ENCODE measurements at regions not wholly inside any gene's neighbourhood (a gene's known extent, or its start where the extent isn't known, plus 50 kb on each side); places are given as distances from the start of the nearest gene placed in this dataset.
A peak's percentile ranks its signal among the peaks of the same experiment; 100 is the strongest.
"Not testable (repeated sequence)": the region's sequence is repeated elsewhere in the genome, so short reads cannot be mapped to it uniquely, and the experiment has no call there.

DNA sequence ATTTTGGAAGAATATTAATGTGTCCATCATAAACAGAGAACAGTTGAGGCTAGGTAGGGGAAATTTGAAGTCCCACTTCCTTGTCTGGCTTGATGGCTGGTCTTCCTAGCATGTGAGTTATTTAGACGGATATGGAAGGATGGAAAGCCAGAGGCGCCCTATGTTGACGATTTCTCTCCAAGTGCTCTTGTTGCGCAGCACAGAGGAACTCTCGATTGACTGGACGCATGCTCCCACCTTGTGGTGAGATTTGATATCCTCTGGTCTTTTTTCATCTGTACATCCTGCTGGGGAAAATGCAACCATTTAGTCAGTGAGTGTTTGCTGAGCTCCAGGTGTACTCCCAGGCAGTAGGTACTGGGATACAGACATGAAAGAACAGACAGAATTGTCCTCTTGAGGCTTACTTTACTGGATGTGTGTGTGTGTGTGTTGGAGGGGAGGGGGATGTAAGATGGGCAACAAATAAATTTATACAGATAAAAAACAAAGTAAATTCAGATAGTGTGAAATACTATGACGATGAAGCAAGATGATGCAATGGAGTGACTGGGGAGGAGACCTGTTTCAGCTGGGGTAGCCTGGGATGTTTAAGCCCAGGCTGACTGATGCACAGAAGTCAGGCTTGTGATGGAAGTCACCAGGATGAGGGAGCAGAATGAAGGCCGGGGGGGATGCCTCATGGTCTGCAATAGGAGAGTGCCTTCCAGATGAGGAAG, 137.2 kb downstream of the TRIM43 start:
- DNase-seq = peak; percentile 89

DNA sequence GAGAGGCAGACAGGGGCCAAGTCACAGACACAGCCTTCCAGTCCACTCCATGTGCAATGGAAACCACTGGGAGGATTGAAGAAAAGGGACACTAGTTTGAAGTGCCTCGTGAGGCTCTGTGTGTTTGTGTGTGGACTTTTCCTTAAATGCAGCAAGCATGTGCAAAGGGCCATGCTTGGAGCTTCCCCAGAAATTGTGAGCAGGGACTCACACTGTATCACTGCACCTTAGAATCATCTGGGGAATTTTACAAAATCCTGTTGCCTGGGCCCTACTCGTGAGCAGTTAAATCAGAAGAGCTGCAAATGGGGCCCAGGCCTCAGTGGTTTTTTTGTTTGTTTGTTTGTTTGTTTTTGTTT, 137.8 kb downstream of the TRIM43 start:
- DNase-seq = no peak

DNA sequence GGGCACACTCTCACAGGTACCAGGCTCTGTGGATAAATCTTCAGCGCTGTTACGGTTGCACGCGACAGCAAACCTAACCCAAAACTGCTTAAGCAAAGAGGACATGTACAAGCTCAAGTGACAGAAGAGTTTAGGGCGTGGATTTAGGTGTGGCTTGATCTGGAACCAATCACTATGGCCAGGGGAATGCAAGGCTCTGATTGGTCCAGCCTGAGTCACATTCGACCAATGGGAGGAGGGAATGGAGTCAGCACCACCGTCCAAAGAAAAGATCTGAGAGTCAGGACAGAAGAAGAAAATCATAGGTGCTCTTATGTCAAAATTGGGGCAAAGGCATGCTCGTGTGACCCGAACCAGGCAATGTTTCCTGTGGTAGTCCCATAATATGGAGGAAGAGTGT, 139.0 kb downstream of the TRIM43 start:
- DNase-seq = no peak

DNA sequence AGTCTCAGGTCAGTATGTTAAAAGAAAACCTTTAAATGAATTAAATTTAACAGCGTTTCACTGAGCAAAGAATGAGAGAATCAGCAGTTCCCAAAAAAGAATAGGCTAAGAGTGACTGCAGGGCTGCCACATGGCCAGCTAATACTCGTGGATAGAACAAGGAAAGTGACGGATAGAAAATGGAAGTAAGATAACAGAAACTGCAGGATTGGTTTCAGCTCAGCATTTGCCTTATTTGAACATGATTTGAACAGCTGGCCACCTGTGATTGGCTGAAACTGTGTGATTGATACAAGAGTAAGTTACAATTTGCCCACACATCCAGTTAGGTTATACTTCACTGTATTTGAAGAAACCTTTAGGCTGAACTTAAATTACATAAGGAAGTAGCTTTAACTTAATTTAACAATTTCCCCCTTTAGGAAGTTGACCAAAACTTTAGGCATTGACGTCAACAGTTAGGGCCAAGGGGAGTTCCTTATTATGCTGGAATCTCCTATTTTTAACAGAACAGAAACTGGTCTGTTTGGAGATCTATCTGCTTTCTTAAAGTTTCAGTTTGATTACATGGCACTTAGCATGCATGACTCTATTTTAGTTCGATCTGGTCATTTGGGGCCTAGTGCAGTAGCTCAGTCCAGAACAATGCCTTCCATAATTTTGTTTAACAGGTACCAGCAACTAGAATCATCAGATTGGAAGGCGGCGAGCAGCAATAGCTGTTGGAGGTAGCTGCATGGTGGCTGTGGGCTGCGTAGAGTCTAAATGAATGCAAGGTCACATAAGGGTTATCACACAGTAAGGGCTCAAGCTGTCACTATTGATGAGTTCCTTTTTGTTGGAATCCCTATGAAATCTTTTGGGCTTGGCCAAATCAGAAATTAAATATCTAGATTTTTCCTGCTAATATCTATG, 143.4 kb downstream of the TRIM43 start:
- DNase-seq = no peak

DNA sequence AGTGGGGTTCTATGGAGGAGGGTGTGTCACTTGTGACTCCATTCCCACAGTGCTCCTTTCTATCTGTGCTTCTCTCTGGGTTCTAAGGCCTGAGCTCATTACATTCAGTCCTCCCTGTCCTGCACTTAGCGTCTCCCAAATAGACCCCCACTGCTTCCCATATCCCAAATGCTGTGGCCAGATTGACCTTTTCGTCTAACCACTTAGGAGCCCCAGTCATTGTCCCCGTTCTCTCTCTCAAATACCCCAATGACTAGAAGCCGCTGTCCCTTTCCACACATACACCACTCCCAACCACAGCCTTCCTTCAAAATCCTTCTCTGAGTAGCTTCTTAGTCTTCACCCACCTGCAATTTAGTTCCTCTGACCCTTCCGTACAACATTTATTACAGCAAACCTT, 146.5 kb downstream of the TRIM43 start:
- no peak for DNase-seq

DNA sequence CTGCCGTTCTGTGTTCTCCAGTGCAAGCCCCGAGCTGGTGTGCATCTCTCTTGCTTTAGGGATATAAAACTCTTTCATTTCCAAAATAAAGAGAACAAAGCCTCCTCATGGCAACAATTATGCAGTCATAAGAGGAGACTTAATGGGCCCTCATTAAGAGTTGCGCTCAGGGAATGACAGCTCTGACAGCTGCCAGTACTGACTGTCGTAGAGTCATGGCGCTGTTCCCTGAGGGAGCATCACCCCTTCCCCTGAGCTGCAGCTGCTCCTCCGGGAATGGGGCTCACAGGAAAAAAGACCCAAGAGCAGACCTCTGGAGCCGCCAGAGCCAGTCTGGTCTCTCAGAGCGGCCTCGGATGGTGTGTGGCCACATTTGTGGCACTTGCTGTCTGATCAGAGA, 160.3 kb downstream of the TRIM43 start:
- not testable (repeated sequence) for DNase-seq

DNA sequence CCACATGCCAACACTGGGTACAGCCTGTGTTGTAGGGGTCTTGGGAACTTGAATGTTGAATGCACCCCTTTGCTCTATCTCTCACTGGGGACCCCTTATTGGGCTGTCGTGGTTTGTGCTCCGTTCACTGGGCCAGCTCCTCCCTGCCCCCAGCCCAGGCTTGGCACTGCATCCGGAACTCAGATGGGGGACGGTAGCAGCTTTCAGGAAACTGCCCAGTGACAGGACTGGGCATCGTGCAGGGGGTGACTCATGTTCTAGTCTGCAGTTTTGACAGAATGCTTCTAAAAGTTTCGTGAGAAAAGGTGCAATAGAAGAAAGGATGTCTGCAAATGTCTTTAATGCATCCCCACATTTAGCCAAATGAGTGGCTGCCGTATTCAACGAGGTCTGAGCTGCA, 162.0 kb downstream of the TRIM43 start:
- not testable (repeated sequence) for DNase-seq

DNA sequence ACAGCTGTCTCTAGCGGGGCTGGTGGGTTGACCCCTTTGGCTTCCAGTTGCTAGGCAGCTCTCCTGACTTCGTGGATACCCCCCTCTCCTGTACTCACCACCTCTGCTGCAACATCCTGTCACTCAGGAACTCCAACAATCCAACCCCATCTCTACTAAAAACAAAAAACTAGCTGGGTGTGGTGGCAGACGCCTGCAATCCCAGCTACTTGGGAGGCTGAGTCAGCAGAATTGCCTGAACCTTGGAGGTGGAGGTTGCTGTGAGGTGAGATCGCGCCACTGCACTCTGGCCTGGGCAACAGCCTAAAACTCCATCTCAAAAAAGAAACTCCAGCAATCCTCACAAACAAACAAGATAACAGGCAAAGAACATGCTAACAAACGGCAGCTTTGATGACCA, 162.4 kb downstream of the TRIM43 start:
- DNase-seq = not testable (repeated sequence)

DNA sequence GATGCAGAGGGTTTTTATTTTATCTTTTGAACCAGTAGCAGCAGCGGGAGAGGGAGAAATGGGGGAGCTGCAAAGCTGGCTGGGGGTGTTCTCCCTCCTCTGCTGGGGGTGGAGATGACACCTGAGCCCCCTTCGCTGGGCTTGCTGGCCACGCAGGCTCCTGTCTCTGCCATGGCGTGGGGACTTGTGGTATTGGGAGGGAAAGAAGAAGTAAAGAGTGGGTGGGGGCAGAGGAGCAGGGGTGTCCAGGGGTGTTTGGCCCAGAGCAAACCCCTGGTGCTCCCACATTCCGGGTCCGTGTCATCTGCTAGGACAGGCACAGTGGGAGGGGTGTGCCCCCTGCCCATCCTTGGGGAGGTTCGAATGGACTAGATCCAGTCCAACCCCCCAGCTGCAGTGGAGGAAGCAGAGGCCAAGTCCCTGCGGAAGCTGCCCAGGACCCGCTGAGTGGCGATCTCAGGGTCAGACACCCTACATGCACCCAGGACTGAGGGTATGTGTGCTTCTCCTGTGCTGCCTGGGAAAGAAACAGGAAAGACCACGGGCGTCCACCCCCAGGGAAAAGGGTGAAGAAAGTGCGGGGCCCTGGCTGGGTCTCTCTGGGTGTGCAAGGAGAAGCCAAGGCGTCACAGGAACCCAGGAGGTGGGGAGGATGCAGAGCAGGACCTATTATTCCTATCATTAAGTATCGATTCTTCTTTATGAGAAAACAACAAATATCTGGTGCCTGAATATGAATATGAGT, 163.2 kb downstream of the TRIM43 start:
- DNase-seq = not testable (repeated sequence)

DNA sequence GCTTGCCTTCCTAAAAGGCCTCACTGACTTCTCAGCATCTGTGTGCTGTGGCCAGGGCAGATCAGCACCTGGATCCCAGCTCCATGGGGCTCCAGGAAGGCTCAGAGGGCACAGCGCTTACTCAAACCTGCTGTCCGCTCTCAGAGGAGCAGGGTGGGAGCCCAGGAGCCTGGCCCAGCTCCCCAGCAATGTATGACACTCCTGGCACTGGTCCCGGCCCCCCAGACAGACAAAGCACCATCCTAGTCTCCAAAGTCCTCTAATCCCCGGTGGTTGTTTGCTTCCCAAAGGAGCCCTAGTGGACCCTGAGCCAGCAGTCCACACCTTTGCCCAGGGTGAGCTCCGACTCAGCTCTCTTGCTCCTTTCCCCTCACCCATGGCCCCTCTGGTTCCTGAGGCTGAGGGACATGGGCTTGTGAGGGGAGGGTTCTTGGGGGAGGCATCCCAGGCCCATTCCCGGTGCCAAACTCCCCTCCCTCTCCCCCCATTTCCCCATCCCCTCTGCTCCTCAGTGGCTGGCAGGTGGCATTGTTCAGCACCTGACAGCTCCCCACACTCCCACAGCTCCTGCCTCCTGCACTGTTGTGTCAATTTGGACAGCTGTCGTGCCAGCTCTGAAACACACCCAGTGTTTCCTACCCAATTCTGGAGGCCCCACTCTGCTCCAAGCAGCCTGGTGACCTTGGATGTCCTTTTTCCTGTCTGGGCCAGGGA, 164.3 kb downstream of the TRIM43 start:
- DNase-seq = not testable (repeated sequence)

DNA sequence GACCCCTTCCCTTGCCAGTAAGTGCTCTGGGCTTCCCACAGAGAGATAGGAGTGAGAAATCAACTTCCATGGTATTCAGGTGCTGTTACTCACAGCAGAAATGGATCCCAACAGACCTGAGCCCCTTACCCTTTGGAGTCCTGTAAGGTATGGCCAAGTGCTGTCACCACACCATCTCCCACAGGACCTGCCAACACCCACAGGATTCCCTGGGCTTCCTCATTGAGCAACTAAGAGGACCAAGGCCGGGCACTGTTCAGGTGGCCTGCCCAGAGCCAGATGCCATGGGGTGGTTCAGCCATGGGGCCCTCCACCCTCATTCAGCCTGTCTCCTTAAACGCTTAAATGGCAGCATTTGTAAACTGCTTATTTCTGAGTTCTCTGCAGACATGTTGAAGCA, 166.2 kb downstream of the TRIM43 start:
- no peak for DNase-seq

DNA sequence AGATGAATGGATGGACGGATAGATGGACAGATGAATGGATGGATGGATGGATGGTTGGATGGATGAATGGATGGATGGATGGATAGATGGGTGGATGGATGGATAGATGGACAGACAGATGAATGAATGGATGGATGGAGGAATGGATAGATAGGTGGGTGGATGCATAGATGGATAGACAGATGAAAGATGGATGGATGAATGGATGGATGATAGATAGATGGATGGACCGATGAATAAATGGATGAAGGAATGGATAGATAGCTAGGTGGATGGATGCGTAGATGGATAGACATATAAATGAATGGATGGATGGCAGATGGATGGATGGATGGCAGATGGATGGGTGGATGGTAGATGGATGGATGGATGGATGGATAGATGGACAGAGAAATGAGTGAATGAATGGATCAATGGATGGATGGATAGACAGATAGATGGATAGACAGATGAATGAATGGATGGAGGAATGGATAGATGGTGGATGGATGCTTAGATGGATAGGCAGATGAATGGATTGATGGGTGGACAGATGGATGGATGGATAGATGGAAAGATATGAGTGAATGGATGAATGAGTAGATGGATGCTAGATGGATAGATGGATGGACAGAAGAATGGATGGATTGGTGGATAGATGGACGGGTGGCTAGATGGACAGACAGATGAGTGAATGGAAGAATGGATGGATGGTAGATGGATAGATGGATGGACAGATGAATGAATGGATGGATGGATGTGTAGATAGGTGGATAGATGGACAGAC, 167.9 kb downstream of the TRIM43 start:
- no peak for DNase-seq

DNA sequence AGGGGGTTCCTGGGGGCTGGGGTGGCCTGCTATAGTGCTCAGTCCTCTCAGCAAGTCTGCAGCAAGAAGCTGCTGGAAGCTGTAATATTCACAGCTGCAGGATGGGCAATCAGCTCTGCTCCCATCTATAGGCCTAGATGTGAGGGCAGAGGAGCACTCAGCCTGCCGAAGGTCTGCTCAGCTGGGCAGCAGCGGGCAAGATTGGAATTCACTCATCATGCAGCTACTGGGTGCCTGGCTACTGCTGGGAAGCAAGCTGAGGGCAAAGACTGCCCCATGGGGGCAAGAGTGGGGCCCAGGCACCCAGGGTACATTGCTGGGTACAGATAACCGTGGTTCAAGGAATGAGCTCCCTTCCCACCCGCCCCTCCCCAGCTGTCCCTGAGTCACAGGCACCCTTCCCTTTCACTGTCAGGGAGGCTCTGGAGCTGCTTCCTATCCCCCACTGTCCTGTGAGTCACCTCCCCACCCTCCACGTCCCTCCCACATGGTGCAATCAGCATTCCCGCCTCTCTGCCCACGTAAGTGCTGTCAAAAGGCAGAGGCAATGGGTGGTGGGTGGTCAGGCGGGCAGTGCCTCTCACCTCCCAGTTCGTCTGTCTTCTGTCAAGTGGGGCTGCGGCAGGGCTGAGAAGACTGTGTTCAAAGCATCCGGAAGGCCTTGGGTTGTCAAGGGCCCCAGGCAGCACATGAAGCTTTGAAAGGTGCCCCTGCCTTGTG, 169.2 kb downstream of the TRIM43 start:
- DNase-seq = peak; percentile 76

DNA sequence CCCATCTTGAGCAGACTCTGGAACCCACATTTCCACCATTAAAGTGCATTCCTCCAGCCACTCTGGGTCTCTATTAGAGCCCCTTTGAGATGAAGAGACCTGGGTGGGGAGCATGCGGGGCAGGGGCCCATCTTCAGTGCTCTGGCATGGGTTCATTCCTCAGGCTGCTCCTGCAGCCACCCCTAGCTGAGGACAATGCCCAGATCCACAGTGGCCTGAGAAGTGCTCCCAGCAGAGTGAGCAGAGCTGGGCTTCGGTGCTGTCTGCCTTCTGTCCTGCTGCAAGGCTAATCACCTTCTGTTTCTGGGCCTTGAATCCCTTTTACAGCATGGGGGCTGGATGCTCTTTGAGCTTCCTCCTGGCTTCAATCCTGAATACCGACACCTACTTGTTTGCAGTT, 169.8 kb downstream of the TRIM43 start:
- DNase-seq = no peak

DNA sequence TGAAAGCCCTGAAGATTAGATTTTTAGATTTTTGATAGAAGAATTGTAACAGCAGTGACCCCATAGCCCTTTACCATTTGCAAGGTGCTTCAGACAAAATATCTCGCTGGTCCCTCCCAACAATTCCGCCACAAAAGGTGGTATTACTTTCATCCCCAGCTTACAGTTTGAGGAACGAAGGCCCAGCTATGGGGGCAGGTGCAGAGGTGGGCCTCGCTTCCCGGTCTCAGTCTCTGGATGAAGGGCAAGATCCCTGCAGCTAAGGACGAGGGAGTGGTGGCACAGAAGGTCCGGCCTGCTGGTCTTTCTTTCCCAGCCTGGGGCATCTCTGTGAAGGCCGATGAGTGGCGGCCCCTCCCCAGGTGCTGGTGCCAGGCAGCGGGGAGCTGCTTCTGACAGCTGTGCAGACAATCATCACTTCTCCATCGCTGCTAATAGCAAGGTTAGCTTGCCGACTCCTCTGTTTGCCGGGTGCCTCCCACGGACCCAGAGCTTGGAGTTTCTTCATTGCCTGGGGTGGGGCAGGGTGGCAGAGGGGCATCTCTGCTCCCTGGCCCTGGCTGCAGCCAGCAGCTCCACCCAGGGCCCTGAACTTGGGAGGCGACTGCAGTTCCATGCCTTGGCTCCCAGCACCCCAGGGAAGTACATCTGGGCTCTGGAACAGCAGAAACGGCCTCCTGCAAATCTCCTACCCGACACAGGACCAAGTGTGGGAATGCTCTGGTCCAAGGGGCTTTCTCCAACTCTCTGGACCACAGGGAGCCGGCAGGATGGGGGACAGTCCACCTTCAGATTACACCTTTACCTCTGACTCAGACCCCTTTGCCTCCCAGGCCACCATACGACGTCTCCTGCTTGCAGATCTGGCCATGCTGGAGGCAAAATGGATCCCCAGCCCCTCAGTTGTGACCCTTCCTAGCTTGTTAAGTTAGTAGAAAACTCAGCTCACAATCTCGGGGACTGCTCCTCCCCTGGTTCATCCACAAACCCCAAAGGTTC, 170.5 kb downstream of the TRIM43 start:
- not testable (repeated sequence) for DNase-seq

DNA sequence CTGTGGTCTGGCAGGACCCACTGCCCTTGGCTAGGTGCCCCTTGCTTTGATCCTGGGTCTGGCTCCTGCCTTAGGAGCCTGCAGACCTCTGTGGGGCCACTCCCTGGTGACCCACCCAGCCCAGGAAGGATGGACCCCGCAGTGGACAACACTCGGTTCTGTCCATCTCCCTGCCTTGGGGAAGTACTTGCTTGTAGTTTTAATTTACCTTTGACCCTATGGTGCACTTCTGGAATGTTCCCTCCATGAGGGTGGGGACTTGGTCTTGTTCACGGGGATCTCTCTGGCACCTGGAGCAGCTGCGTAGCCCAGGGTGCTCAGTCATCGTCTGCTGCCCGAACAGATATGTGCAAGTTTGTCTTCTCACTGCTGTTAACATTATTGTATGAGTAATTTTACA, 171.3 kb downstream of the TRIM43 start:
- DNase-seq = not testable (repeated sequence)

DNA sequence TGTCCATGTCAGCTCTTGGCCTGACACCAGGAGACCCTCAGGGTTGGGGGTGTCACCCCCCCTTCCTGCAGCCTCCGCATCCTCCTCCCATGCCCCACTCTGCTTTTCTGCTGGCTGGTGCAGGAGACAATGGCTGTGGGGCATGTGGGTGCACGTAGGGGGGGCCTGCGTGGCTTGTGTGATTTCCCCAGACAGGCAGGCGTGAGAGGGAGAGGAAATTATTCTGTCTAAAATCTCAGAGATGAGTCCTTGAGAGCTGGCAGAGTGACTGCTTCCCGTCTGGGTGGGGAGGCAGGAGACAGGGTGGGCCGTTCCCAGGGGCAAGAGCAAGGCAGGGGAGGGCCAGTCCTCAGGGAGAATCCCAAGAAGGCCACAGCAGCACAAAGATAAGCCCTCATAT, 173.2 kb downstream of the TRIM43 start:
- DNase-seq = not testable (repeated sequence)

DNA sequence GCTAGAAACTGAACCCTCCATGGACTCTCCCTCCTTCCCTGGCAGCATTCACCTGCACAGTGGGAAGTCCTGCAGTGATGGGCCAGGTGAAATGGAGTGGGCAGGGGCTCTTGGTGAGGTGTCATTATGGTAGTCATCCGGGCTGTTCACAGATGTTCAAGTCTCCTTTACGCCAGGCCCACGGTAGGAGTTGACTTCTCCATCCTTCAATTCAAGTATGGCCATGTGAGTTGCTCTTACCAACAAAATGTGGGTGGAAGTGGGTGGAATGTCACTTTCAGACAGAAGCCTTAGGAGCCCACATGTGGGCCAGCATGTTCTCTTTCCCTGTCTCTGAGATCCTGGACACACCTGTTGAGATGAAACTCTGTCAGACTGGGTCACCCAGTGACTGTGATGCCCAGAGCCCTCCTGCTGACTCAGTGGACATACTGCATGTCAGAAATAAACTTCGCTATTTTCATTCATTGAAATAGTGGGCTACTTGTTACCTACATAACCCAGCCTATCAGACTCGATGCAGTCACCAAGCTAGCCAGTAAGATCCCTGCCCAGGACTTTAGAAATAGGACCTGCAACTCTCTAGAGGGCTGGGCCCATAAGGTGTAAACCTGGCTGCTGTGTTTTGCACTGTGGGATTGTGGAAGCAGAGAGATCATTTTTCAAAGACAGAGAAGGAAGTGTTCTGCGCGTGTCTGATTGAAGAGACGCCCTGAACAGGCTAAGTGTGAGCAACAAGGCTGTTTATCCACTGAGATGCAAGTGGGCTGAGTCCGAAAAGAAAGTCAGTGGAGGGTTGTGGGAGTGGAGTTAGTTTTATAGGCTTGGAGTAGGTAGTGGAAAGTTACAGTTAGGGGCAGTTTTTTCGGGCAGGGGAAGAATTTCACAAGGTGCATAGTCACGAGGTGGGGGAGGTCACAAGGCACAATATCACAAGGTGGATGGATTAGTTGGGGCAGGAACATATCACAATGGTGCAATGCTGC, 174.4 kb downstream of the TRIM43 start:
- DNase-seq = not testable (repeated sequence)

DNA sequence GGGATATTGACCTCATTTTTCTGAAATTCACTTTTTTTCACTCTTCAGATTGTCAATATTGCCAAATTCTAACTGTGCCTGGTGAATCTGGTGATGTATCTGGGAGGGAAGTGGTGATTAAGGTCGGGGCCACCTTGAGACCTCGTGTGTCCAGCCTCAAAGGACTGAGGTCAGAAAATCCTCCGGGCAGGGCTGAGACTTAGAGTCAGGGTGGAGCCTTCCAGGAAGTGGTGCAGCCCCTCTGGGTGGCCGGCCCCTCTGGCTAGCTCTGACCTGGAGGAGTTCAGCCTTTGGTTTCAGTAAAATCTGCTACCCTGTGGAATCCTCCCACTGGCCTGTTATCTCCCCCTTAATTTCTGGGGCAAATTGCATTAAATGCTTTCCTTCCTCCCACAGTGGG, 175.7 kb downstream of the TRIM43 start:
- DNase-seq = not testable (repeated sequence)
